ENCODE measurements at regions not wholly inside any gene's neighbourhood (a gene's known extent, or its start where the extent isn't known, plus 50 kb on each side); places are given as distances from the start of the nearest gene placed in this dataset.

GRCh38 chr2:33791625-33792024 lies 192.5 kb upstream of the FAM98A start:
- no peak for DNase-seq

DNA sequence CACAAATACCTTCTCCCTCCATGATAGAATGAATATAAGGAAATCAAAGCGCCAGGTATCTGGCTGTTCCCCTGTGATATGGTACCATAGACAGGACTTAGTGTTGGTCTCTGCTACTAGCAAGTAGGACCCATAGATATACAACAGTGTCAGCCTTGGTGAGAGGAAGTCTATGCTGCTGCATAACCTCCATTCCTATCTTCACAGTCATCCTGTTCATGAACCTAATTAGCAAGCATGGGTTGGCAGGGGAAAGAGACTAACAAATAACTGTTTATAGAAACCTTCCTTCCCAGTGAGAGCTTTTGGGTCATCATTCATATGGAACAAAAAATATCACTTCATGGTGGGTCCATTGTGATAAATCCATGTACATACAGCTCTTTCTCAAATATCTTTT lies 188.9 kb upstream of the FAM98A start:
- no peak for DNase-seq

DNA sequence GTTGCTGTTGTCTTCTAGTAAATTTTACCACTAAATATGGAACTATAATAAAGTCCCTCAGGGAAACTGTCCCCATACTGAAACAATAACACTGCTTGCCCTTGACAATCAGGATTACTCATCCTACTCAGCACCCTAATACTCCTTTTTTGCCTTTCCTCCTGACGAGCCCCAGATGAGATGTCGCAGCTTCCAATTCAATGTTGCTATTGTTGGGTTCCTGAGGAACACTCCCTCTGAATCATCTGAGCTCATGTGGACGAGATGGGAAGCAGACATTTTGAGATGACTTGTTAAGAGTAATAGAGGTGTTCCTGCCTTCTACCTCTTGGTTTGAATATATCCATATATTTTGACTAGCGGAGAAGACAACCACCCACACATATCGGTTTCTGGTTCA lies 187.8 kb upstream of the FAM98A start:
- no peak for DNase-seq

DNA sequence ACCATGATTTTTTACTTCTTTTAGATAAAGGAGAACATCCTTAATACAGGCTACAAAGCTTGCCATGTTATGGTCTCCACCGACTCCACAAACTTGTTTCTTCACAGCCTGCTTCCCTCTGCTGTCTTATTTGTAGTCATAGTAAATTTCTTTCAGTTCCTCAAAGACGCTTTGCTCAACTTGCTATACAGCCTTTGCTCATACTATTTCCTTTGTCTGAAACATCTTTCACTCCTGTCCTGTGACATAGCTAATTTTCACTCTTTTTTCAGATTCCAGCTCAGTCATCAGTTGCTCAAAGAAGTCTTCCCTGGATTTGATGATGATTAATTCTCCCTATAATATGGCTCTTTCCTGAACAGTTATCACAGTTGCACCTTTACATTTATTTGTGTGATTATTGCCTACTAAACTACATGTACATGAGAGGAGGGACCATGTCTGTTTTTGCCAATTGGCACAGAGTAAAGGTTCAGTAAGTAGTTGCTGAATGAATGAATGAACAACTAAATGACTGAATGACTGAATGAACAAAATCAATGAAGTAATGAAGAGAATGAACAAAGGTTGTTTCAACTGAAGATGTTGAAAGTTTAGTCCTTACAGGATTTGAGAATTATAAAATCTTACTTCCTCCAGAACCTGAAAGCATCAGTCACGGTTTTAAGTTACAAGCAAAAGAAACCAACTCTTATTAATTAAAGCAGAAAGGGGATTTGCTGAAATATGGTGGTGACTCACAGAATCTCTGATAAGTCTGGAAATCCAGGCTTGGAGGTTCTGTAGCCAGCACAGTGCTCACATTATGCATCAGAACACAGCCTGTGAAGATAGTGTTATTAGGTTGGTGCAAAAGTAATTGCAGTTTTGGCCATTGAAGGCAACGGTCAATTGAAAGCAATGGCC lies 186.4 kb upstream of the FAM98A start:
- no peak for DNase-seq

DNA sequence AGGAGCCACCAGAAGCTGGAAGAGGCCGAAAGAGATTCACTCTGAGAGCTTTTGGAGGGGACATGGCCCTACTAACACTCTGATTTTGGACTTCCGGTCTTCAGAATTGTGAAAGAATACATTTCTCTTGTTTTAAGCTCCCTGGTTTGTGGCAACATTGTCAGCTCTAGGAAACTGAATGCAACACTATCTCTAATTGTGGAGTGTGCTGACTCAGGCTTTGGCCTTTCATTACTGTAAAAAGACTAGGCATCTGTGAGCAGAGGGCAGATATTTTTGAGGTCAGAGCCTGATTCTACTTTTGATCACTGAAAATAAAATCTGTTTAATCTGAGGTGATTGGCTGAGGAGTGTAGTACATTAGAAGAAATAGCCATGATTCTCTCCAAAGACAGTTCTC lies 185.4 kb upstream of the FAM98A start:
- DNase-seq = no peak

- DNase-seq = no peak
Measured at GRCh38 chr2:33782395-33783230, 183.5 kb upstream of the FAM98A start.

GRCh38 chr2:33777786-33778185 lies 178.7 kb upstream of the FAM98A start:
- DNase-seq = no peak

- DNase-seq = no peak
Measured at GRCh38 chr2:33775306-33775705, 176.2 kb upstream of the FAM98A start.

GRCh38 chr2:33770023-33770422 lies 170.9 kb upstream of the FAM98A start:
- DNase-seq = no peak

DNA sequence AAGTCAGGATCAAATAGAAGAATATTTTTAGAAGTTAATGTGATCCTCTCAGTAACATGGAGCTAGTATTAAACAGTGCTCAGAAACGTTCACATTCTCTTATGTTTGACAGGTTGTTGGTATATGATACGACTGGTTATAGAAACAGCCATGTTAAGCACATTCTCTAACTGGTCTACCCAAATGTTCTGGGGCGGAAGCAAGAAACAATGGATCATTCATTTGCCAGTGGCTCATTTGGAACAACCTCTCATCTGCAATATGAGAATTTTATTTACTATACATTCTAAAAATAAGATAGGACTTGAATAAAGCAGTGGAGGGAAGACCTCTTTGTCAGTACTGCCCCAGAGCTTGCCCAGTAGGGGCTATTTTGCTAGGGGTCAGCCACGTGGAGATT lies 167.1 kb upstream of the FAM98A start:
- no peak for DNase-seq

GRCh38 chr2:33765122-33765521 lies 166.0 kb upstream of the FAM98A start:
- DNase-seq = no peak

DNA sequence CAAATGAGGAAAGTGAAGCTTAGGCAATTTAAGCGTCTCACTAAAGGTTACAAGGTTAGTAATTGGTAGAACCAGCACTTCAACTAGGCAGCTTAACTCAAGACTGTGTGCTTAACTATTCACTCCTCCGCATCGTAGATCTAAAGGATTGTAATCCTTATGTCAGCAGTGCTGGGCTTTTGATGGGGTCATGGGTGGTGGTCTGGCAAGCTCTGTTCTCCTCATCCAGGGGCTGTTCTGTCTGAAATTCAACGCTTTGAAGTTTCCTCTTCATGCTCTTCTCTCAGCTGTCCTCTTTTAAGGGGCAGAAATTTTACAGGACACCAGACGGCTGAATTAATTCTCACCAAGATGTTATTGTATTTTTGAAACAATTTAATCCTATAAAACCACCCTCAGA lies 165.5 kb upstream of the FAM98A start:
- no peak for DNase-seq

DNA sequence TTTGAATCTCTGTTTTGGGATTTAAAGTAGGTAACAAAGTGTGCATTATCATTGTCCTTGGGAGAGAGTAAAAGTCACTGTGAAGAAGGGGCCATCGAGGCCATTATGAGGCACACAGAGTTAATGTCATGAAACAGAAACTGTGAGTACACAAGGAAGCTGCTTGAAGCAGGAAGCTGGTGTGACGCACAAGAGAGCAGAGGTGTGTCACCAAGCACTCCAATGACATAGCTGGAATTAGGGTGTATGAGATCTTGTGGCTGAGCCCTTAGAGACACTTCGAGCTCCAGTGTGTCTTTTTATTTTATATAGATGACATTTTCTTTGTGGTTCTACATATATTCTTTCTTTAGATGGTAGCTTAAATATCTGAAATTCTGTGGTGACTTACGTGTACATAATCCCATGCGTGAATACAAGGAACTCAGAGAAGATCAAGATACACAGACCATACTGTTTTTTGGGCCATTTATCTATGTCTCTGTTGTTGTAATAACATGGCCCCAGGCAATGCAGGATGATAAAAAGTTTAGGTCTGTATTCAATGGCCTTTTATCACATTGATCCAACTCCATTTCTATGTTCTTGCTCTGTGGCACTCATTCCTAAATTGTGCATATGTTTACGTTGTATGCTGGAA lies 164.7 kb upstream of the FAM98A start:
- DNase-seq = no peak

DNA sequence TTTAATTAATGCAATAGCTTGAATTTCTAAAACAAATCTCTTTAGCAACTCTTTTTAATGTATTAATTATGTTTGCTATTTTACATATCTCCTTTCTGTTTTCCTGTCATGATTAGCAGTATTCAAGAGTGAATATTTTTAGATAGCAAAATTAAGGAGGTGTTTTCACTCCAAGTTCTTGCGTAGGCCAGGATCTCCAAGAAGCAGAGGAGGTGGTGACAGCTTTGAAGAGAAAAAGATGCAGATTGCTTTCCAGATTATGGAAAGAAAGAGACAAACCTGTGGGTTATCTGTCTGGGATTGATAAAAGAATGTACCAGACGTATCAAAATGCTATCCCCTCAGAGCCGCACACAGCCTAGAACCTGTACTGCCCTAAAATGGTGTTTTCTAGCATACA lies 163.5 kb upstream of the FAM98A start:
- DNase-seq = no peak

- no peak for DNase-seq
Measured at GRCh38 chr2:33746208-33746800, 147.2 kb upstream of the FAM98A start.

GRCh38 chr2:33735096-33735495 lies 136.0 kb upstream of the FAM98A start:
- DNase-seq = no peak

DNA sequence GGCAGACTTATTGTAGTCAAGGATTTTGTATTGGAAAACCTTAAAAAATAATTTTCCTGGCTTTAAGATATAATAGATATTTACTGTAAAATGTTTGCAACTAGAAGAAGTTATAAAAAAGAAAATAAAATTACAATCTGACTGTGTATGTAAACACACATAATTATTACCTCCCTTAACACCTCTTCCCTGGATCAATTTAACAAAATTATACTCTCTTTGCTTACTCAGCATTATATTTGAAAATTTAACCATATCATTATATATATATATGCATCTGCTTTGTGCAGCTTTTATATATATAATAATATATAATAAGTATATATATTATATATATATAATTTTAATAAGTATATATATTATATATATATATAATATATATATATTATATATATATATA lies 131.7 kb upstream of the FAM98A start:
- no peak for DNase-seq

DNA sequence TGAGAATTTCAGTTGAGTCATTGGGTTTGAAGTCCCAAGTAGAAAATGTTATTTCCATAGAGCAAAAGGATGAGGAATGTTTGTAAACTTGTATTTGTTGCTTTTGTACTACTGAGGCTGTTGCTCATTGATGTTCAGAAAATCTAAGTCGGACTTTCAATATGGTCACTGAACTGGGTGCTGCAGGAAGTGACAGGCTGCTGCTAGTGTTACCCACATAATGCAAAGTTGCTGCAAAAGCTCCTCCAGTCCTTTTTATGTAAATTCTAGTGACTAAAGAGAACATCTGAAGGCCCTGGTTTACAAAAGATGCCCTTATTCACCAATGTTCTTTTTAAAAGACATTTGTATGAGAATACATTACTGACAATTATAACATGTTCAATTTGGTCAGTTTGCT lies 131.1 kb upstream of the FAM98A start:
- no peak for DNase-seq

- DNase-seq = no peak
Measured at GRCh38 chr2:33729353-33729752, 130.3 kb upstream of the FAM98A start.

GRCh38 chr2:33728106-33728505 lies 129.0 kb upstream of the FAM98A start:
- DNase-seq = no peak

DNA sequence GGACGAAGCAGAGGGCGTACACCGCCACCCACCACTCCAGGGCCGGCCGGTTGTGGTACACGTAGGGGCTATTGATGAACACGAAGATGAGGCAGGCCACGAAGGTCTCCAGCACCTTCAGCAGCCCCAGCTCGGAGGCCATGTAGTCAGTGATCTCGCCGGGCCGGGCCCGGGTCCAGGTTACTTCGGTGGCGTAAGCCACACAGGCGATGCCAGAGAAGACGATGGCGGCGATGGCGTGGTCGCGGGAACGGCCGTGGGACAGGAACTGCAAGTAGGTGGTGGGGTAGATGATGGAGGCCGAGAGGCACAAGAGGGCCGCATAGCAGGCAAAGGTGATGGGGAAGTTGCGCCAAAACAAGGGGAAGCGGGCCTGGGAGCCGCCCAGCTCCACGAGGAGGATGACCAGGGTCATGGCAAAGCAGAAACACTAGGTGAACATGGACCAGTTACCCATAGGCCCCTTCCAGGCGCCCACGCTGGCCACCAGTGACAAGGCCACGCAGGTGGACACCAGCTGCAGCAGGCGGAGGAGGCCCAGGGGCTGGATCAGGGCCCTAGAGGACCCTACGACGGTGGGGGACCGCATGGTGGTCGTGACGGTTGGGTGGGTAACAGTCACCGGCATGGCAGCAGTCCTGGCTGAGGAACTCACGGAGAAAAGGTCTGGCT lies 128.4 kb upstream of the FAM98A start:
- DNase-seq = no peak

GRCh38 chr2:33726415-33726814 lies 127.3 kb upstream of the FAM98A start:
- DNase-seq = no peak

- no peak for DNase-seq
Measured at GRCh38 chr2:33723329-33723728, 124.2 kb upstream of the FAM98A start.

All from NK-92 treated with Interleukin-12 subunit alpha and Interleukin-12 subunit beta, amount 100 ng/mL, for 24 hours (cell line).